GM19324 (cell line): ENCODE measurements at regions not wholly inside any gene's neighbourhood (a gene's known extent, or its start where the extent isn't known, plus 50 kb on each side); places are given as distances from the start of the nearest gene placed in this dataset.

ENCODE experiments used
- ATAC-seq: cut with Tn5 transposase; IDR thresholded peaks from one replicate; pipeline ENCODE4 v1.9.1; 2021; ENCODE audit warnings: mild to moderate bottlenecking, moderate library complexity; ENCODE audit not compliant: unreplicated experiment, low FRiP score

GRCh38 chr6:139644821-139645220 lies 270.4 kb upstream of the CITED2 start:
- no peak for ATAC-seq

- ATAC-seq = no peak
These were observed 269.5 kb upstream of the CITED2 start for GRCh38 chr6:139643986-139644385.

GRCh38 chr6:139642346-139642745 lies 267.9 kb upstream of the CITED2 start:
- ATAC-seq = no peak

- ATAC-seq = no peak
These were observed 266.9 kb upstream of the CITED2 start for GRCh38 chr6:139641376-139641775.

GRCh38 chr6:139640921-139641320 lies 266.5 kb upstream of the CITED2 start:
- ATAC-seq = no peak

- ATAC-seq = peak; percentile 73
These were observed 266.0 kb upstream of the CITED2 start for GRCh38 chr6:139640448-139640847.

GRCh38 chr6:139639507-139639906 lies 265.1 kb upstream of the CITED2 start:
- no peak for ATAC-seq

GRCh38 chr6:139638179-139638941 lies 263.9 kb upstream of the CITED2 start:
- ATAC-seq = no peak

GRCh38 chr6:139637766-139638165 lies 263.3 kb upstream of the CITED2 start:
- no peak for ATAC-seq

- ATAC-seq = no peak
These were observed 261.9 kb upstream of the CITED2 start for GRCh38 chr6:139636391-139636790.

- ATAC-seq = no peak
These were observed 261.1 kb upstream of the CITED2 start for GRCh38 chr6:139635401-139636130.

GRCh38 chr6:139632840-139633239 lies 258.4 kb upstream of the CITED2 start:
- ATAC-seq = no peak

GRCh38 chr6:139628270-139628669 lies 253.8 kb upstream of the CITED2 start:
- ATAC-seq = no peak

GRCh38 chr6:139627091-139627490 lies 252.6 kb upstream of the CITED2 start:
- ATAC-seq = no peak

GRCh38 chr6:139625998-139626975 lies 251.8 kb upstream of the CITED2 start:
- no peak for ATAC-seq

- no peak for ATAC-seq
These were observed 250.9 kb upstream of the CITED2 start for GRCh38 chr6:139625081-139625939.

- ATAC-seq = no peak
These were observed 248.9 kb upstream of the CITED2 start for GRCh38 chr6:139623372-139623771.

- no peak for ATAC-seq
These were observed 239.0 kb upstream of the CITED2 start for GRCh38 chr6:139613496-139613895.

- no peak for ATAC-seq
These were observed 237.7 kb upstream of the CITED2 start for GRCh38 chr6:139612135-139612465.
